PC-9 (cell line): ENCODE measurements at regions not wholly inside any gene's neighbourhood (a gene's known extent, or its start where the extent isn't known, plus 50 kb on each side); places are given as distances from the start of the nearest gene placed in this dataset.

ENCODE experiments used
- BruUV-seq: library from RNA; stranded (reverse); fragments of 400-500 nt; replicated peaks from 2 replicates; lab custom pipeline; 2021; lab: Mats Ljungman, UMichigan
- CTCF ChIA-PET: fragments of 300-600 bp; sonication (Branson Sonifier 250); formaldehyde crosslinking; loops from one replicate; lab custom pipeline; 2022; ENCODE audit warnings: antibody characterized with exemption; lab: Charles Lee
- POLR2A ChIA-PET: fragments of 300-600 bp; sonication (Branson Sonifier 250); formaldehyde crosslinking; loops from one replicate; lab custom pipeline; 2022; ENCODE audit warnings: antibody characterized with exemption; ENCODE audit not compliant: unreplicated experiment; lab: Charles Lee
- DNase-seq, 2 experiments: peaks; one replicate each; pipeline versions ENCODE4 v3.0.0 to v3.0.0-alpha.2; 2015 to 2022; ENCODE audit warnings: mixed read lengths in 1 of 2
- H2AFZ ChIP-seq: fragments of 200-600 bp; sonication (generic); 2 replicates; pipeline ENCODE4 v1.8.1; 2017; ENCODE audit warnings: antibody characterized with exemption
- H3F3A ChIP-seq: fragments of 200-600 bp; sonication (generic); 2 replicates; pipeline ENCODE4 v1.8.1; 2017; ENCODE audit warnings: antibody characterized with exemption, mild to moderate bottlenecking, low read depth; ENCODE audit not compliant: insufficient read depth
- H3K27ac ChIP-seq: fragments of 200-600 bp; sonication (generic); 2 replicates; pipeline ENCODE4 v1.6.1; 2016; ENCODE audit warnings: mixed run types
- H3K27me3 ChIP-seq: fragments of 200-600 bp; sonication (generic); 2 replicates; pipeline ENCODE4 v1.6.1; 2016; ENCODE audit warnings: low read depth, mixed run types; ENCODE audit not compliant: insufficient read depth
- H3K36me3 ChIP-seq: fragments of 200-600 bp; sonication (generic); 2 replicates; pipeline ENCODE4 v1.6.1; 2016; ENCODE audit warnings: low read depth, mixed run types
- H3K4me1 ChIP-seq: fragments of 200-600 bp; sonication (generic); replicated peaks from 2 replicates; pipeline ENCODE4 v1.6.1; 2016; ENCODE audit warnings: mixed run types; ENCODE audit not compliant: insufficient read depth
- H3K4me2 ChIP-seq: fragments of 200-600 bp; sonication (generic); 2 replicates; pipeline ENCODE4 v1.6.1; 2017; ENCODE audit warnings: mixed run types
- H3K4me3 ChIP-seq: fragments of 200-600 bp; sonication (generic); 2 replicates; pipeline ENCODE4 v1.6.1; 2016; ENCODE audit warnings: mixed run types
- H3K79me2 ChIP-seq: fragments of 200-600 bp; sonication (generic); 2 replicates; pipeline ENCODE4 v1.6.1; 2017; ENCODE audit warnings: low read depth, mixed run types
- H3K9me2 ChIP-seq: fragments of 200-600 bp; sonication (generic); 2 replicates; pipeline ENCODE4 v1.8.1; 2017; ENCODE audit warnings: mild to moderate bottlenecking; ENCODE audit not compliant: insufficient read depth
- H3K9me3 ChIP-seq: fragments of 200-600 bp; sonication (generic); 2 replicates; pipeline ENCODE4 v1.8.1; 2016; ENCODE audit warnings: low read depth; ENCODE audit not compliant: insufficient read depth
- H4K20me1 ChIP-seq: fragments of 200-600 bp; sonication (generic); 2 replicates; pipeline ENCODE4 v1.8.1; 2017; ENCODE audit not compliant: insufficient read depth
- CTCF ChIP-seq: fragments of 200-600 bp; sonication (generic); conservative IDR thresholded peaks from 2 replicates; pipeline ENCODE4 v1.6.1; 2017; ENCODE audit warnings: mixed run types, antibody characterized with exemption, mild to moderate bottlenecking, moderate library complexity
- EZH2 ChIP-seq: fragments of 200-600 bp; sonication (generic); IDR thresholded peaks from 2 replicates; pipeline ENCODE4 v1.8.0; 2017; ENCODE audit warnings: antibody characterized with exemption, low read depth
- intact Hi-C: fragments of 100-400 bp; cut with micrococcal nuclease; formaldehyde crosslinking; loops from one replicate; pipeline ENCODE4 v1.10.0; 2022; ENCODE audit not compliant: unreplicated experiment

GRCh38 chr20:56986476-56986875 lies 280.0 kb downstream of the BMP7 start:
- Histone ChIP-seq H3K79me2 (no peaks in the 10 kb centered on the region), H3K4me3 (no peak overlapping the region), H3K4me2 (no peak overlapping the region), H3F3A (peaks cover 37% of the 10 kb centered on the region), H3K36me3 (no peaks in the 10 kb centered on the region), H3K4me1 (peaks cover 42% of the 10 kb centered on the region), H3K27me3 (no peaks in the 10 kb centered on the region), H4K20me1 (no peaks in the 10 kb centered on the region), H3K27ac (no peak overlapping the region), H2AFZ (no peak overlapping the region), H3K9me2 (no peaks in the 10 kb centered on the region), H3K9me3 (peaks cover 17% of the 10 kb centered on the region; the same call in 1 of the 2 replicates)
- POLR2A ChIA-PET = no interaction called here
- intact Hi-C loops = no loop called here
- no TSS peak for BruUV-seq
- CTCF ChIA-PET = no interaction called here
- TF ChIP-seq EZH2 (no peak), CTCF (no peak)
- DNase-seq = no peak

GRCh38 chr20:56986931-56987720 lies 279.3 kb downstream of the BMP7 start:
- peaks cover 37% of the 10 kb centered on the region for H3F3A ChIP-seq
- H3K4me3 ChIP-seq = peak overlapping the region; percentile 51; the same call in 1 of the 2 replicates
- peak overlapping the region; percentile 84 for H3K4me2 ChIP-seq
- BruUV-seq = no TSS peak
- H3K9me2 ChIP-seq = no peaks in the 10 kb centered on the region
- H2AFZ ChIP-seq = no peak overlapping the region
- TF ChIP-seq CTCF (no peak), EZH2 (no peak)
- H3K4me1 ChIP-seq = peaks cover 42% of the 10 kb centered on the region
- intact Hi-C loops = no loop called here
- H4K20me1 ChIP-seq = no peaks in the 10 kb centered on the region
- ChIA-PET POLR2A (no interaction called here), CTCF (interaction anchor here (0.6 kb wide), 2 partner anchors 266 to 446 kb away, joined by 3 to 4 read pairs; no protein-coding TSS in a partner anchor)
- H3K36me3 ChIP-seq = no peaks in the 10 kb centered on the region
- H3K9me3 ChIP-seq = peaks cover 17% of the 10 kb centered on the region; the same call in 1 of the 2 replicates
- peak overlapping the region; percentile 32 for H3K27ac ChIP-seq
- DNase-seq = peak in 1 of 2 experiments; percentile 79
- no peaks in the 10 kb centered on the region for H3K27me3 ChIP-seq
- H3K79me2 ChIP-seq = no peaks in the 10 kb centered on the region

GRCh38 chr20:56987986-56988385 lies 278.5 kb downstream of the BMP7 start:
- Histone ChIP-seq H3K4me1 (peaks cover 44% of the 10 kb centered on the region), H3K27ac (peak overlapping the region; percentile 32), H3K79me2 (no peaks in the 10 kb centered on the region), H3K9me2 (no peaks in the 10 kb centered on the region), H4K20me1 (no peaks in the 10 kb centered on the region), H3K4me3 (peak overlapping the region; percentile 51), H3K27me3 (no peaks in the 10 kb centered on the region), H3F3A (peaks cover 41% of the 10 kb centered on the region), H3K36me3 (no peaks in the 10 kb centered on the region), H3K4me2 (peak overlapping the region; percentile 84), H2AFZ (peak overlapping the region; percentile 74), H3K9me3 (peaks cover 17% of the 10 kb centered on the region; the same call in 1 of the 2 replicates)
- peak; percentile 31 to 63 for DNase-seq
- intact Hi-C loops = no loop called here
- ChIA-PET POLR2A (no interaction called here), CTCF (interaction anchor here (0.6 kb wide), 2 partner anchors 267 to 447 kb away, joined by 3 to 4 read pairs; no protein-coding TSS in a partner anchor)
- no peak for TF ChIP-seq EZH2
- no TSS peak for BruUV-seq
